HFFc6 (cell line): ENCODE measurements at regions not wholly inside any gene's neighbourhood (a gene's known extent, or its start where the extent isn't known, plus 50 kb on each side); places are given as distances from the start of the nearest gene placed in this dataset.

ENCODE experiments used
- DNase-seq: peaks from one replicate; pipeline ENCODE4 v3.0.0-alpha.2; 2018
- H3K27ac Mint-ChIP-seq: 2 replicates; pipeline ENCODE4 v1.8.0; 2020; ENCODE audit warnings: mild to moderate bottlenecking, mixed read lengths
- H3K27me3 Mint-ChIP-seq: 2 replicates; pipeline ENCODE4 v1.8.0; 2021; ENCODE audit warnings: mild to moderate bottlenecking, moderate library complexity, mixed read lengths; ENCODE audit not compliant: insufficient read depth
- H3K36me3 Mint-ChIP-seq: 2 replicates; pipeline ENCODE4 v1.8.0; 2021; ENCODE audit warnings: low read depth, mixed read lengths
- H3K4me1 Mint-ChIP-seq: 2 replicates; pipeline ENCODE4 v1.8.0; 2020; ENCODE audit warnings: low read depth, mixed read lengths
- H3K4me3 Mint-ChIP-seq: 2 replicates; pipeline ENCODE4 v1.8.0; 2020; ENCODE audit warnings: mild to moderate bottlenecking, moderate library complexity, mixed read lengths
- H3K9me3 Mint-ChIP-seq: 2 replicates; pipeline ENCODE4 v1.8.0; 2020; ENCODE audit warnings: mild to moderate bottlenecking, mixed read lengths
- TF ChIP-seq, protein P1 (sequence below): fragments of 200-600 bp; sonication (generic); IDR thresholded peaks from 2 replicates; pipeline ENCODE4 v1.5.0; 2021; ENCODE audit warnings: antibody characterized with exemption, mild to moderate bottlenecking

DNA sequence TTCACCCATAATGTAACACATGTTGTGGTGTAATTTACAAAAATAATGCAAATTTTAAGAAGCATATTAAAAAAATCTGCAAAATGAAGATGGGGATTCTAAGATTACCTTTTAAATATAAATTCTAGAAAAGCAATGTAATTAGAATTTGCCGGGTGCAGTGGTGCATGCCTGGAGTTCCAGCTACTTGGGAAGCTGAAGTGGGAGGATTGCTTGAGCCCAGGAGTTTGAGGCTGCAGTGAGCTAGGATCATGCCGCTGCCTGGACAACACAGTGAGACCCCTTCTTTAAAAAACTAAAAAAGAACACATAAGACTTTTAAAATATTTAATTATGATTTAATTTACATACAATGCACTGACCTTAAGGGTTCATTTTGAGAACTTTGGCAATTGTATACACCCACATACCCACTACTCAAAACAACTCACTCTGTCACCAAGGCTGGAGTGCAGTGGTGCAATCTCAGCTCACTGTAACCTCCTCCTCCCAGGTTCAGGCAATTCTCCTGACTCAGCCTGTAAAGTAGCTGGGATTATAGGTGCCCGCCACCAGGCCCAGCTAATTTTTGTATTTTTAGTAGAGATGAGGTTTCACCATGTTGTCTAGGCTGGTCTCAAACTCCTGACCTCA, 134.0 kb upstream of the TBL1XR1 start:
- no peak for DNase-seq
- no peaks in the 10 kb centered on the region for H3K9me3 Mint-ChIP-seq
- H3K27me3 Mint-ChIP-seq = no peaks in the 10 kb centered on the region
- no peak overlapping the region for H3K4me3 Mint-ChIP-seq
- H3K4me1 Mint-ChIP-seq = peaks cover 18% of the 10 kb centered on the region
- H3K36me3 Mint-ChIP-seq = no peaks in the 10 kb centered on the region
- TF ChIP-seq, protein P1, sequence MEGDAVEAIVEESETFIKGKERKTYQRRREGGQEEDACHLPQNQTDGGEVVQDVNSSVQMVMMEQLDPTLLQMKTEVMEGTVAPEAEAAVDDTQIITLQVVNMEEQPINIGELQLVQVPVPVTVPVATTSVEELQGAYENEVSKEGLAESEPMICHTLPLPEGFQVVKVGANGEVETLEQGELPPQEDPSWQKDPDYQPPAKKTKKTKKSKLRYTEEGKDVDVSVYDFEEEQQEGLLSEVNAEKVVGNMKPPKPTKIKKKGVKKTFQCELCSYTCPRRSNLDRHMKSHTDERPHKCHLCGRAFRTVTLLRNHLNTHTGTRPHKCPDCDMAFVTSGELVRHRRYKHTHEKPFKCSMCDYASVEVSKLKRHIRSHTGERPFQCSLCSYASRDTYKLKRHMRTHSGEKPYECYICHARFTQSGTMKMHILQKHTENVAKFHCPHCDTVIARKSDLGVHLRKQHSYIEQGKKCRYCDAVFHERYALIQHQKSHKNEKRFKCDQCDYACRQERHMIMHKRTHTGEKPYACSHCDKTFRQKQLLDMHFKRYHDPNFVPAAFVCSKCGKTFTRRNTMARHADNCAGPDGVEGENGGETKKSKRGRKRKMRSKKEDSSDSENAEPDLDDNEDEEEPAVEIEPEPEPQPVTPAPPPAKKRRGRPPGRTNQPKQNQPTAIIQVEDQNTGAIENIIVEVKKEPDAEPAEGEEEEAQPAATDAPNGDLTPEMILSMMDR = no peak
- no peak overlapping the region for H3K27ac Mint-ChIP-seq

DNA sequence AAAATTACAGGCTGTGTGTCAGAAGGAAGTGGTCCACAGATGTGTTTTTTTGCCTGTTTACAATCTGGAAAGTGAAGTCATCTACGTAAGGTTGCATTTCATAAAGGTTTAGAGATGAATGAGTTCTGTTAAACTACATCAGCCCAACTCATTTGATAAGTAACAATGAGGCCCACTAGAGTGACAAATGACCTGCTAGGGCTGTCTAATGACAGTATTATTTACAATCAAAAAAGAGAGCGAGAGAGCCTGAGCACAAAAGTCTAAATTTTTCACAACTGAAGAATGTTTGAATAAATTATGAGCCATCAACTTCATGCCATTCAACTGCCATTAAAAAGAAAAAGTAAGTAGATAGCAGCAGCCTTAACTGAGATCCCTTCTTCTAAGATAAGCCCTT, 135.7 kb upstream of the TBL1XR1 start:
- Mint-ChIP-seq H3K36me3 (peaks cover 5% of the 10 kb centered on the region; the same call in 1 of the 2 replicates), H3K4me1 (peaks cover 31% of the 10 kb centered on the region), H3K27me3 (no peaks in the 10 kb centered on the region), H3K27ac (no peak overlapping the region), H3K9me3 (no peaks in the 10 kb centered on the region), H3K4me3 (no peak overlapping the region)
- no peak for DNase-seq
- TF ChIP-seq, protein P1 = no peak

DNA sequence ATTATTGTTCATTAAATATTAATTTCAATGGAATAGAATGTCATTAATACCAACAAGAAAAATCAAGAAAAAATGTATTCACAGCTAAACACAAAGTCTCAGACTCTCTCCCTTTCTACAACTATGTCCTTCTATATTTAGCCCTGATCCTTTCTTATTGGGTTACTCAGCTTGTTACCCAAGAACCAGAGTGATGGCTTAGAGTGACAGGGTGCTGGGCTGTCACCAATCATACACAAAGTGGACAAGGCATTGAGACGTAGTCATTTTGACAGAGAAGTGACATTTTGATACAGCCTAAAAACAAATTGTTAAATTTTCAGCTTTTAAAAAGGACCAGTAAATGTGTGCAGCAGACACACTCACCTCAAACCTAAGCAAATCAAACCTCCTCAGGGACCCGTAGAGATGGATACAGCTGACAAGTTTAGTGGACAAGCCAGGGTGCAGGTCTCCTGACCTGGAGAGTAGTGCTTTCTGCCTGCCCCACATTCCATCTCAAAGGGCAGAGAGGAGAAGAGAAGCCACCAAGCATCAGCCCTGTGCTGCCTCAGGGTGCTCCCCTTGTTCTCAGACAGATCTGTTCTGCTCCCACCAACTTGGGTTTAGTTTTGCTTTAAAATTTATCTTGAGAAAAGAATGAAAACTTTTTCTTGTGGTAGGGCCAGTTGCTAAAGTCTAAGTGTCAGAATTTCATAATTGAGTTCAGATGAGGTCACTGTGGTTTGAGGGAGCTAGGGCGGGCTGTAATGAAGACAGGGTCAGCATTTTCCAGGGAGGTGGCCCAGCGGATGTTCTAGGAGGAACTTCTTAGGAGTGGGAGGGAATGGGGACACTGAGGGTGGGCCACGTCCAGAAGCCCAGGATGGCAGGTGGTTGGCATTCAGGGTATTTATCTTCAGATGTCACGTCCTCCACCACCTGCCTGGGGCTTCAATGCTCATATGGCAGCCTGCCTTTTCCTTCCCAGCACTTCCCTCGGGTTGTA, 136.5 kb upstream of the TBL1XR1 start:
- Mint-ChIP-seq H3K4me1 (peaks cover 36% of the 10 kb centered on the region), H3K27me3 (no peaks in the 10 kb centered on the region), H3K9me3 (no peaks in the 10 kb centered on the region), H3K27ac (no peak overlapping the region), H3K36me3 (peaks cover 5% of the 10 kb centered on the region; the same call in 1 of the 2 replicates), H3K4me3 (no peak overlapping the region)
- DNase-seq = no peak
- TF ChIP-seq, protein P1 = no peak

DNA sequence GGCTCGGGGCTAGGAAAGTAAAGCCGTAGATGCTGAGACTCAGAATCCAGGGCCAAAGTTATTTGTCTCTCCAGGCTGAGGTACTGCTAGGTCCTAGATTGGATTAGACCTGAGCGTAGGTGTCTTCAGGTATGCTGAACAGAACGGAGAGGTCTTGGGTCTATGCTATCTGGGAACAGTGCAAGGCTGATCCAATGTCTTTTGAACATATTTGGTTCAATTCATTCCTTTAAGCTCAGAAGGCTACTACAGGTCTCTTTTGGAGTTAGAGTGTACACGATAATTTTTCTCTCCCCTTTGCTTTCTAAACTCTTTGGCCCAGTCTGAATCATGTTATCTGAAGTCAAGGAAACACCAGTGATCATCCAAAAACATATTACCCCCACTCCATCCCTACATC, 137.5 kb upstream of the TBL1XR1 start:
- Mint-ChIP-seq H3K9me3 (no peaks in the 10 kb centered on the region), H3K36me3 (peaks cover 5% of the 10 kb centered on the region; the same call in 1 of the 2 replicates), H3K27ac (no peak overlapping the region), H3K4me1 (peaks cover 42% of the 10 kb centered on the region), H3K4me3 (no peak overlapping the region), H3K27me3 (no peaks in the 10 kb centered on the region)
- DNase-seq = no peak
- TF ChIP-seq, protein P1 = no peak

DNA sequence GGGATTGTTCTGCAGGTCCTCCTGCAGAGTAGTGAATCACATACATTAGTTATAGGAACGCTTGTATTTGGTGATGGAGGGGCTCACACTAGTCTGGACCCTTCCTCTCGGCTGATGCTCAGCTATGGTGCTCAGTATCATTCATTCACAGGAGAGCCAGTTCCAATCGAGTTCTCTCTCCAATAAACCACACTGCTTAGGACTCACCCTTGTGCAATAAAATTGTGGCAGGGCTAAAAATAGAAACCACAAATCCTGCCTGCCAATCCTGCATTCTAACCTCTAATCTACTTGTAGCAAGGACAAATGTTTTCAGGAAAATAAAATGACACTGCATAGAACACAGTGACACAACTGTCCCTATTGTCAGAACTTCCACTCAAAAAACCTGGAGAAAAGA, 138.4 kb upstream of the TBL1XR1 start:
- Mint-ChIP-seq H3K27ac (no peak overlapping the region), H3K27me3 (no peaks in the 10 kb centered on the region), H3K4me1 (peaks cover 38% of the 10 kb centered on the region), H3K4me3 (no peak overlapping the region), H3K36me3 (peaks cover 5% of the 10 kb centered on the region; the same call in 1 of the 2 replicates), H3K9me3 (no peaks in the 10 kb centered on the region)
- TF ChIP-seq, protein P1 = no peak
- peak; percentile 28 for DNase-seq
